GM18519 (cell line): ENCODE measurements at regions not wholly inside any gene's neighbourhood (a gene's known extent, or its start where the extent isn't known, plus 50 kb on each side); places are given as distances from the start of the nearest gene placed in this dataset.

Experiments
- ATAC-seq: cut with Tn5 transposase; IDR thresholded peaks from one replicate; pipeline ENCODE4 v1.9.1; 2021; ENCODE audit warnings: mild to moderate bottlenecking, moderate library complexity; ENCODE audit not compliant: unreplicated experiment, low FRiP score

- ATAC-seq: no peak
Measured at GRCh38 chr11:134785059-134785458, 373.0 kb upstream of the B3GAT1 start.

- ATAC-seq: no peak
Measured at GRCh38 chr11:134784568-134784967, 372.5 kb upstream of the B3GAT1 start.

GRCh38 chr11:134784046-134784445, 372.0 kb upstream of the B3GAT1 start:
- ATAC-seq: no peak

GRCh38 chr11:134783234-134783633, 371.2 kb upstream of the B3GAT1 start:
- ATAC-seq: no peak

GRCh38 chr11:134781380-134781866, 369.4 kb upstream of the B3GAT1 start:
- no peak for ATAC-seq

GRCh38 chr11:134780486-134781147, 368.6 kb upstream of the B3GAT1 start:
- ATAC-seq: no peak

GRCh38 chr11:134779179-134779578, 367.1 kb upstream of the B3GAT1 start:
- ATAC-seq: no peak

GRCh38 chr11:134768463-134768862, 356.4 kb upstream of the B3GAT1 start:
- ATAC-seq: no peak

GRCh38 chr11:134765565-134765964, 353.5 kb upstream of the B3GAT1 start:
- no peak for ATAC-seq

GRCh38 chr11:134764966-134765365, 352.9 kb upstream of the B3GAT1 start:
- no peak for ATAC-seq

GRCh38 chr11:134764367-134764766, 352.3 kb upstream of the B3GAT1 start:
- ATAC-seq: no peak

GRCh38 chr11:134763030-134763388, 351.0 kb upstream of the B3GAT1 start:
- no peak for ATAC-seq

- ATAC-seq: no peak
Measured at GRCh38 chr11:134762248-134763029, 350.4 kb upstream of the B3GAT1 start.

GRCh38 chr11:134761926-134762247, 349.8 kb upstream of the B3GAT1 start:
- ATAC-seq: no peak

- no peak for ATAC-seq
Measured at GRCh38 chr11:134761386-134761785, 349.3 kb upstream of the B3GAT1 start.

- no peak for ATAC-seq
Measured at GRCh38 chr11:134760957-134761356, 348.9 kb upstream of the B3GAT1 start.

- no peak for ATAC-seq
Measured at GRCh38 chr11:134760299-134760698, 348.3 kb upstream of the B3GAT1 start.

- ATAC-seq: no peak
Measured at GRCh38 chr11:134759855-134760254, 347.8 kb upstream of the B3GAT1 start.

- no peak for ATAC-seq
Measured at GRCh38 chr11:134759274-134759673, 347.2 kb upstream of the B3GAT1 start.

GRCh38 chr11:134758342-134758931, 346.4 kb upstream of the B3GAT1 start:
- no peak for ATAC-seq

GRCh38 chr11:134757633-134758032, 345.6 kb upstream of the B3GAT1 start:
- no peak for ATAC-seq
